Erythroblast (primary cell): ENCODE measurements at regions not wholly inside any gene's neighbourhood (a gene's known extent, or its start where the extent isn't known, plus 50 kb on each side); places are given as distances from the start of the nearest gene placed in this dataset.

Experiments
- GATA1 ChIP-seq: IDR thresholded peaks from 2 replicates; pipeline ENCODE4 v1.6.1; 2011; ENCODE audit warnings: low read depth, mild to moderate bottlenecking, control low read depth, low read length, moderate library complexity
- POLR2A ChIP-seq: IDR thresholded peaks from 2 replicates; pipeline ENCODE4 v1.6.1; 2011; ENCODE audit warnings: mild to moderate bottlenecking, low read length

DNA sequence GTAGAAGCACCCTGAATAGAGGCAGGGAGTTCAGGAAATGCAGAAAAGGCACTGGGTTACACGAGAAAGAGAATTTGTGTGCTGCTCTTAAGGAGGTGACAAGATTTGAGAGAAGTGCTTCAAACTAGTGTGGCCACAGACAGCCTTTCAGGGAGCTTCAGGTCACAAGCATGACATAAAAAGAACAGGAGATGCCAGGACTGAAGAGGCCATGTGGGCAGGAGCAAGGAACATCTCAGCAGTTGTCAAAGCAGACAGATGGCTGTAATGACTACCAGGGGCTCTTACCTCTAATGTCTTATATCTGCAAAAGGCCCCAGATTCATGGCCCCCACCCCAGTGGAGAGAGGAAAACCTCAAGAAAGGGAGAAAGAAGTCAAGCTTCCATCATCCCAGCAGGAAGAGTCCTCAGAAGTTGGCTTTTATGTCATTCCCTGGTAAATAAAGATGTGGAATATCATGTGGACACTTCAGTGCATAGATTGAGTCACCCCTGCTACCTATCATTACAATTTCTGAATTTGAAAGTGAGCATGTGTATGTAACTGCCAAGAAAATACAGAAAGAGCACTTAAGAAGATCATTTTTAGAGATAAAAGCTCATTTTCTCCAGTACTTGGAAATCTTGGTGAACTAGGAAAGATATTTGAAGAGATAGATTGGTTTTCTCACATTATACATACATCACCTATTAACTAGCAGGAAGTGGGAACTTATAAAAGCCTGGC, 214.4 kb upstream of the RORB start:
- TF ChIP-seq POLR2A (no peak), GATA1 (no peak)
